OCI-M2 (cell line): ENCODE measurements at regions not wholly inside any gene's neighbourhood (a gene's known extent, or its start where the extent isn't known, plus 50 kb on each side); places are given as distances from the start of the nearest gene placed in this dataset.
"Not testable (repeated sequence)": the region's sequence is repeated elsewhere in the genome, so short reads cannot be mapped to it uniquely, and the experiment has no call there.

Experiments used
- DNase-seq: peaks from one replicate; lab custom pipeline; 2025; ENCODE audit not compliant: unreplicated experiment; lab: John Stamatoyannopoulos, UW

GRCh38 chr12:47491516-47492305, 214.1 kb downstream of the RPAP3 start:
- DNase-seq = no peak

GRCh38 chr12:47488888-47489287, 216.9 kb downstream of the RPAP3 start:
- no peak for DNase-seq

GRCh38 chr12:47481041-47481440, 224.8 kb downstream of the RPAP3 start:
- DNase-seq = no peak

- DNase-seq = no peak
Measured at GRCh38 chr12:47478426-47478825, 227.4 kb downstream of the RPAP3 start.

DNA sequence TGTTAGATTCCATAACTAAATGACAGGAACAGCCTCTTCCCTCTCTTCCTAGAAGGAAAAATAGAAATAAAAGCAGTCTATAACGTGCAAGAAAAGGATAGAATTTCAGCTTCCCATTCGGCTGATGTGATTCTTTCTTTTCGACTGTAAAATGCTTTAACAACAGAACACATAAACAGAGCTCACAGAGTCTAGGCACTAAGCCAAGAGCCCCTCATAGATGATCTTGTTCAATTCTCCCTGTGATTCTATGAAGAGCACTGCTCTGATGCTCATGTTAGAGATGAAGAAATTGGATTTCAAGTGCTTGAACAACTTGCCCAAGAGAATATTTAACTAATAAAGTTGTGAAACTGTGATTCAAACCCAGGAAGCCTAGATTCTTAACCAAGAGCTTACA, 232.7 kb downstream of the RPAP3 start:
- no peak for DNase-seq

GRCh38 chr12:47470349-47470748, 235.5 kb downstream of the RPAP3 start:
- DNase-seq = not testable (repeated sequence)

GRCh38 chr12:47463918-47464317, 241.9 kb downstream of the RPAP3 start:
- DNase-seq = not testable (repeated sequence)

DNA sequence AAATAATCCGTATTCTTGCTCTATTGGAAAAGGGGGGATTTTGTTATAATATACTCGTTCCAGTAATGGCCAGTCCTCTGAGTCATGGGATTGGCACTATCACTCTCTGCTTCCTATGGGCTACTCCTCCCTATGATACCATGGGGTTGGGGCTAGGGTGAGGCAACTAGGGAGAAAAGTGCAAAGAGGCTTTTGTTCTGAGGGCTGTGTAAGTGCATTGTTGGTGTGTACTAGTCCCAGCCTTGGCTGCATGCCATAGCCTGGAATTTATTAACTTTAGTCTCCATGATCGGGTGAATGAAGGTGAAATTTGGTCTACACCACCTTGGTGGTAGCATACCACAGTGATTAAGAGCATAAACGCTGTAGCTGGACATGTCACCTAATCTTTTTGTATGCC, 247.6 kb downstream of the RPAP3 start:
- no peak for DNase-seq

- DNase-seq = no peak
Measured at GRCh38 chr12:47449797-47450196, 256.0 kb downstream of the RPAP3 start.

GRCh38 chr12:47442310-47442709, 263.5 kb downstream of the RPAP3 start:
- no peak for DNase-seq

DNA sequence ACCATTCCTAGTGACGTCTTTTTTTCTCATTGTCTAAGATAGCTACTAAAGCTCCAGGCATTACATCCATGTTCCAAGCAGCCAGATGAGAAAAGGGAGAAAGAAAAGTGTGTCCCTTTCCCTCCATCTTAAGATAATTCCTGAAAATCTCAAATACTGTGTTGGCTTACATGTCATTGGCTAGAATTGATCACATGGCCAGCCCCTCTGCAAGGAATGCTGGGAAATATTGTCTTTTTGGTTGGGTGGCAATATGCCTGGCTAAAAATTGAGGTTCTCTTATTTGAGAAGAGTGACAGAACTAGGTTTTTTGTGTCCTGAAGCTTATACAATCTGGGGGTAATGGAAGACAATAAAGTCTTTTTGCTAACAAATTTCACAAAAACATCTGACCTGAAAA, 264.3 kb downstream of the RPAP3 start:
- no peak for DNase-seq

DNA sequence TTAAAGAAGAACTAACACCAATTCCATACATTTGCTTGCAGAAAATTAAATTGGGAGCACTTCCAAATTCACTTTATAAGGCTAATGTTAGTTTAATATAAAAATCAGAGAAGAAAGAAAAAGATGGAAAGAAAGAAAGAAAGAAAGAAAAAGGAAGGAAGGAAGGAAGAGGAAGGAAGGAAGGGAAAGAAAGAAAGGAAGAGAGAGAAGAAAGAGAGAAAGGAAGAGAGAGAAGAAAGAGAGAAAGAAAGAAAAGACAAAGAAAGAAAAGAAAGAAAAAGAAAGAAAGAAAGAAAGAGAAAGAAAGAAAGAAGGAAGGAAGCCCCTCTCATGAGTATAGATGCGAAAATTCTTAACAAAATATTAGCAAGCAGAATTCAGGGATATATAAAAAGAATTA, 267.7 kb downstream of the RPAP3 start:
- DNase-seq = no peak

- no peak for DNase-seq
Measured at GRCh38 chr12:47437570-47437969, 268.3 kb downstream of the RPAP3 start.

GRCh38 chr12:47433876-47434275, 272.0 kb downstream of the RPAP3 start:
- no peak for DNase-seq

- DNase-seq = not testable (repeated sequence)
Measured at GRCh38 chr12:47426678-47427309, 279.0 kb downstream of the RPAP3 start.

GRCh38 chr12:47422611-47423010, 283.2 kb downstream of the RPAP3 start:
- DNase-seq = no peak

- no peak for DNase-seq
Measured at GRCh38 chr12:47419497-47419896, 286.3 kb downstream of the RPAP3 start.

DNA sequence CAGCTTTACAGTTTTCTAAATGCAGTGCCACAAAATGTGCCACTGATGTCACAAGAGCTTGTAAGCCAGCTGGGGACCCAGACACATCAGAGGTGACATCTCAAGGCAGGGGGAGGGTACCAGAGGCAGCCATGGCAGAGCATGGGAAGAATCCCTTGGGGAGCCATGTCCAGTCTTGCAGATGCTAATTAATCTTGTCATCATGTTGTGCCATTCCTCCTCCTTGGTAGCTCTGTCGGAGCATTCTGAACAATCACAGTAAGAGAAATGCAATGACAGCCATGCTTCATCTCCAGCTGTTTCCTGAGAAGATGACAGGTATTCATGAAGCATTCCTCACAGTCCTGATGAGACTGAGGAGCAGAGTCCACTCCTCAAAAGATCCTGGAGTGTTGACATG, 287.9 kb downstream of the RPAP3 start:
- DNase-seq = no peak

DNA sequence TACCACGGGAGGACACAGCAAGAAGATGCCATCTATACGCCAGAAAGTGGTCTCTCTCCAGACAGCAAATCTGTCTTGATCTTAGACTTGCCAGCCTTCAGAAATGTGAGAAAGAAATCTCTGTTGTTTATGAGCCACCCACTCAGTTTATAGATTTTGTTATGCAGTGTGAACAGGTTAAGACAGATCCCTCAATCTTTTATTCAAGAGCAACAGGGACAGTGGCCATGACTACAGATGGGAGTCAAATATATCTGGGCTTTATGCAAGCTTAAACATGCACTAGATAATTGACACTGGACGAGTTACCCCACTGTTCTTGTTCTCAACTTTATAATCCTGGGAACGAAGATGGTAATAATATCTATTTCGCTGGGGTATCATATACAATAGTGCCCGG, 288.7 kb downstream of the RPAP3 start:
- no peak for DNase-seq

DNA sequence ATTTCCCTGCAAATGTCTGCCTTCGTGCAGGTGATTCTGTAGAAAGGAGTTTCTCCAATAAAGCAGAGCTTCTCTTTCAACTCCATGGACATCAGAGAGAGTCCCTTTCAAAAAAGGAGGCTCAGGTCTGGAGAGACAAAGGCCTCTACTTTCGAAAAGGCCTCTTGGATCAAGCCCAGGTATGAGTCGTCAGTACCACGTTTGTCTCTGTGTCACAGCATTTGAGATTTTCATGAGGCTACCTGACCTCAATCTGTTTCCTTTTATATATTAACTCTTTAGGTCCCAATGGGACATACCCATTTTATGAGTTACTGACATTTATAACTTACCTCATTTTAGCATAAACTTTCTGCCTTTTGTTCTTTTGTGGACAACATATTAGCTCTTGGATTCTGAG, 290.8 kb downstream of the RPAP3 start:
- DNase-seq = no peak

DNA sequence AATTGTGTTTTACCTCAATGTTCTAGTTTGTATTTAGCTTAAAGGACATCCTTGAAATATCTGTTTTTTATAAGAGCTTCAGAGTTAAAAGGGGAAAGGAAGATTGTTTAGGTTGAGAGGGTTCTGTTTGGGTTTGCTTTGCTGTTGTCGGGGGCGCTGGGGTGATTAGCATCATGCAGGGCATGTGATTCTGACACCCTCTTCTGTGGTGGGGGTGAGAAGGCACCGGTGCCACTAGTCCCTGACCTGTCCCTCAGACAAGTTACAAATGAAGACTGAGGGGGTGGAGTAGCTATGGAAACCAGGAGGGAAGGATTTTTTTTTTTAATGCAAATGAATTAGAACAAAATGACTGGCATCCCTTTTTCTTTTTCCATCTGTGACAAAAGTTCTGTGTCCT, 291.3 kb downstream of the RPAP3 start:
- no peak for DNase-seq

GRCh38 chr12:47413806-47414205, 292.0 kb downstream of the RPAP3 start:
- DNase-seq = no peak
